ENCODE measurements at regions not wholly inside any gene's neighbourhood (a gene's known extent, or its start where the extent isn't known, plus 50 kb on each side); places are given as distances from the start of the nearest gene placed in this dataset.

DNA sequence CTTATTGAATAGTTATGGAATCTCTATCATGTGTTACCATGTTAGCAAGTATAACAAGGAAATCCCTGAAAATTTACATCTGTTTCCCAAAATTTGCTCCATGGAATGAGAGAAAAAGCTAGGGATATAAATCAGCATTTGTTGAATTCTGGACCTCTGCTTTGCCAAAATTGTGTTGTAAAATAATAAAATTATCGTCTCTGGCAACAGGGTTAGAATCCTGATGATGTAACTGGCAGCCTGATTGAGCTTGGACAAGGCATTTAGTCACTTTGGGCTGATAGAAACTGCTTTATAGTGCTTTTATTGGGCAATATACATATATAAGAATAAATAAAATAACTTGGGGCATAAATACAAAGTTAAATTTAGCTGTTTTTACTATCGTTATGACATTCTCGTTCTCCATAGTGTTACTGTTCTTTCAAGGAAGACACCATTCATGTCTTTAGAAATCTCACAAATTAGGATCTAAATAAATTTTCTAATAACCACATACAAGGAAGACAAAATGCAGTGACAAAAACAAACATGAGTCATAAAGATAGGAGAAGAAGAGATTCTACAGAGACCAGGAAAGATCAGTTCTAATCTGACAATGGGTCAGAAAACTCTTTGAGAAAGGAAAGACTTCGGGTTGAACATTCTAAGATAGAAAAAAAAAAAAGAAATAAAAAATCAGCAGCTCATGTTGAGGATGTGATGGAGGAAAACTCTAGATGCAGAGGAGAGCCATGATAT is 145.0 kb upstream of the CDH10 start:
- WGBS, 5 donors = 55 to 74% (median 63%) methylated on average over 4 of the region's 4 CpGs
- TF ChIP-seq POLR2AphosphoS5 (IDR thresholded peaks at IDR 0.05) (no peak), EP300 (IDR thresholded peaks at IDR 0.05) (no peak), POLR2A (IDR thresholded peaks at IDR 0.05) (no peak)
- TF ChIP-seq, protein P1, sequence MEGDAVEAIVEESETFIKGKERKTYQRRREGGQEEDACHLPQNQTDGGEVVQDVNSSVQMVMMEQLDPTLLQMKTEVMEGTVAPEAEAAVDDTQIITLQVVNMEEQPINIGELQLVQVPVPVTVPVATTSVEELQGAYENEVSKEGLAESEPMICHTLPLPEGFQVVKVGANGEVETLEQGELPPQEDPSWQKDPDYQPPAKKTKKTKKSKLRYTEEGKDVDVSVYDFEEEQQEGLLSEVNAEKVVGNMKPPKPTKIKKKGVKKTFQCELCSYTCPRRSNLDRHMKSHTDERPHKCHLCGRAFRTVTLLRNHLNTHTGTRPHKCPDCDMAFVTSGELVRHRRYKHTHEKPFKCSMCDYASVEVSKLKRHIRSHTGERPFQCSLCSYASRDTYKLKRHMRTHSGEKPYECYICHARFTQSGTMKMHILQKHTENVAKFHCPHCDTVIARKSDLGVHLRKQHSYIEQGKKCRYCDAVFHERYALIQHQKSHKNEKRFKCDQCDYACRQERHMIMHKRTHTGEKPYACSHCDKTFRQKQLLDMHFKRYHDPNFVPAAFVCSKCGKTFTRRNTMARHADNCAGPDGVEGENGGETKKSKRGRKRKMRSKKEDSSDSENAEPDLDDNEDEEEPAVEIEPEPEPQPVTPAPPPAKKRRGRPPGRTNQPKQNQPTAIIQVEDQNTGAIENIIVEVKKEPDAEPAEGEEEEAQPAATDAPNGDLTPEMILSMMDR (IDR thresholded peaks at IDR 0.05) = no peak
- Histone ChIP-seq H3K27ac (no peak overlapping the region), H3K27me3 (no peaks in the 10 kb centered on the region), H3K4me3 (no peak overlapping the region), H3K4me1 (no peaks in the 10 kb centered on the region), H3K9me3 (no peaks in the 10 kb centered on the region), H3K36me3 (no peaks in the 10 kb centered on the region)
- intact Hi-C loops (cut with DNase I; ENCODE audit: low total_unique reads) = no loop called here
- no peak for DNase-seq

- no peak overlapping the region for H3K4me3 ChIP-seq
- 53 to 76% (median 66%) methylated on average over 2 of the region's 2 CpGs for WGBS, 5 donors
- TF ChIP-seq EP300 (IDR thresholded peaks at IDR 0.05) (no peak), POLR2AphosphoS5 (IDR thresholded peaks at IDR 0.05) (no peak), POLR2A (IDR thresholded peaks at IDR 0.05) (no peak)
- TF ChIP-seq, protein P1 (IDR thresholded peaks at IDR 0.05) = no peak
- H3K27me3 ChIP-seq = no peaks in the 10 kb centered on the region
- no peaks in the 10 kb centered on the region for H3K4me1 ChIP-seq
- intact Hi-C loops (cut with DNase I; ENCODE audit: low total_unique reads) = no loop called here
- DNase-seq = no peak
- no peak overlapping the region for H3K27ac ChIP-seq
- no peaks in the 10 kb centered on the region for H3K36me3 ChIP-seq
- H3K9me3 ChIP-seq = no peaks in the 10 kb centered on the region
Measured at GRCh38 chr5:24788829-24789514, 144.2 kb upstream of the CDH10 start.

GRCh38 chr5:24786108-24786507 is 141.3 kb upstream of the CDH10 start:
- Histone ChIP-seq H3K9me3 (peaks cover 0 to 7% (median 0%) of the 10 kb centered on the region in 4 donors), H3K27me3 (no peaks in the 10 kb centered on the region), H3K4me1 (no peaks in the 10 kb centered on the region), H3K4me3 (no peak overlapping the region), H3K27ac (no peak overlapping the region), H3K36me3 (no peaks in the 10 kb centered on the region)
- intact Hi-C loops (cut with DNase I; ENCODE audit: low total_unique reads) = no loop called here
- no peak for TF ChIP-seq POLR2AphosphoS5 (IDR thresholded peaks at IDR 0.05)
- TF ChIP-seq, protein P1 (IDR thresholded peaks at IDR 0.05) = no peak
- TF ChIP-seq EP300 (IDR thresholded peaks at IDR 0.05) = no peak
- TF ChIP-seq POLR2A (IDR thresholded peaks at IDR 0.05) = no peak
- no peak for DNase-seq
- WGBS, 5 donors = 58 to 68% (median 62%) methylated on average over 4 of the region's 4 CpGs

DNA sequence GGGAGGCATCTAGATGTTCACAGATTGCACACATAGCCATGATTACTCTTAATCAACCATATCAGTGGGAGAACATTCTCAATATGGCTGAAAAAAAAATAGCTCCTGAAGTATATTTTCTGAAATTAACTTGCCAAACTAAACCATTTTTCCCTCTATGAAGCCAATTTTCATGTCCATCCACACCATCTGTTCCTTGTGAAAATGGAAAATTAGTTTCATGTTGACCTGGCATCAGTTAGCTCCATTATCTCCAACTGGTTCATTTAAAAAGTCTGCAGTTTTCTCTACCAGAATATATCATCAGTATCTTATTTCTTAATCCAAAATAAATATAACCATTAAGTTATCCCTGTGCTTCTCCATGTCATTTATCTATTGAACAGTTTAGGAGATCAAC is 138.8 kb upstream of the CDH10 start:
- TF ChIP-seq POLR2A (IDR thresholded peaks at IDR 0.05) = no peak
- TF ChIP-seq EP300 (IDR thresholded peaks at IDR 0.05) = no peak
- TF ChIP-seq POLR2AphosphoS5 (IDR thresholded peaks at IDR 0.05) = no peak
- TF ChIP-seq, protein P1 (IDR thresholded peaks at IDR 0.05) = no peak
- Histone ChIP-seq H3K27ac (no peak overlapping the region), H3K4me1 (no peaks in the 10 kb centered on the region), H3K27me3 (no peaks in the 10 kb centered on the region), H3K4me3 (no peak overlapping the region), H3K9me3 (peaks cover 0 to 7% (median 0%) of the 10 kb centered on the region in 4 donors), H3K36me3 (no peaks in the 10 kb centered on the region)
- intact Hi-C loops (cut with DNase I; ENCODE audit: low total_unique reads) = no loop called here
- no peak for DNase-seq
